G401 (cell line): ENCODE measurements at regions not wholly inside any gene's neighbourhood (a gene's known extent, or its start where the extent isn't known, plus 50 kb on each side); places are given as distances from the start of the nearest gene placed in this dataset.
A peak's percentile ranks its signal among the peaks of the same experiment; 100 is the strongest.
"Not testable (repeated sequence)": the region's sequence is repeated elsewhere in the genome, so short reads cannot be mapped to it uniquely, and the experiment has no call there.

Experiments
- DNase-seq: peaks from one replicate; pipeline ENCODE4 v3.0.0-alpha.2; 2015; ENCODE audit warnings: low spot score
- in situ Hi-C: cut with HindIII; loops from 2 replicates; pipeline ENCODE4 v1.10.0; 2016; ENCODE audit warnings: low sequenced_read_pairs, mixed read lengths

DNA sequence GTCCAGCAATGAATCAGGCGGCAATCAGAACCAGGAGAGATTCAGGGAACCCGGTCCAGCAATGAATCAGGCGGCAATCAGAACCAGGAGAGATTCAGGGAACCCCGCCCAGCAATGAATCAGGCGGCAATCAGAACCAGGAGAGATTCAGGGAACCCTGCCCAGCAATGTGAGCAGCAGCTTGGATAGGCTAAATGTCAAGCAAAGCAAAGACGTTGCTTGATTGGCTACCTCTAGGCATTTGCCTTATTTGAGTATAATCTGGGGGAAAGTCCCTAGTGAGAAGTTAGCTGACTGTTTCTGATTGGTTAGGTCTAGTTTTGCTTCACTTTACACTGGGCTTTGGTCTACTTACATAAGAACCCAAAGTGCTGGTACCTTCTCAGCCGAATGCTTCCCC, 1212.2 kb upstream of the TENM3 start:
- DNase-seq, result no peak
- in situ Hi-C loops, result no loop called here

DNA sequence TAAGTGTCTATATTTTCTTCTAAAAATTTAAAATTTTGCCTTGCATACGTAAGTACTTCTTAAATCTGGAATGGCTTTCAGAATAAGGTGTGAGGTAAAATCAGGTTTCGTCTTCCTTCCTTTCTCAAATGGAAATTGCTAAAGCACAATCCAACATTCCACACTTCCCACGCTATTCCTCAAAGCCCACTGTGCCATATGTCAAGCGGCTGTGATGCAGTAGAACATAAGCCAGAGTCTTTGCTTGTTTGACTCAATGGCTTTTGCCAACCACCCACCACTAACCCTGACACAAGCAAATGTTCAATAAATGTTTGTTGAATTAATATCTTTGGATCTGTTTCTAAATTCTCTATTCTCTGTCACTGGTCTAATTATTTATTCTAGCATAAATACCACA, 1199.7 kb upstream of the TENM3 start:
- DNase-seq, result no peak
- in situ Hi-C loops, result no loop called here

DNA sequence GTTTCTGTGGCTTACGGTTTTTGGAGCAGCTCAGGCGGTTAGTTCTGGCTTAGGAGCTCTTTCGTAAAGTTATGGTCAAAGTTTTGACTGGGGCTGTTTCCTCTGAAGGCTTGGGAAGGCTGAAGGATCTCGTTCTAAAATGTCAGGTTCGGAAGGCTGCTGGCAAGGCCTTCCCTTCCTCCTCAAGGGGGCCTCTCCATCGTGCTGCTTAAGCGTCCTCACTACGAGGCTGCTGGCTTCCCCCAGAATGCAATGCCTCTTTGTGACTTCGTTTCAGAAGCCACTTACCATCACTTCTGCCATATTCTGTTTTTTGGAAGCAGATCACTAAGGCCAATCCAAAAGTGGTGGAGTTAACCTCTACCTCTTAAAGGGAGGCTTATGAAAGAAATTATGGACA, 1196.4 kb upstream of the TENM3 start:
- in situ Hi-C loops, result no loop called here
- no peak for DNase-seq

DNA sequence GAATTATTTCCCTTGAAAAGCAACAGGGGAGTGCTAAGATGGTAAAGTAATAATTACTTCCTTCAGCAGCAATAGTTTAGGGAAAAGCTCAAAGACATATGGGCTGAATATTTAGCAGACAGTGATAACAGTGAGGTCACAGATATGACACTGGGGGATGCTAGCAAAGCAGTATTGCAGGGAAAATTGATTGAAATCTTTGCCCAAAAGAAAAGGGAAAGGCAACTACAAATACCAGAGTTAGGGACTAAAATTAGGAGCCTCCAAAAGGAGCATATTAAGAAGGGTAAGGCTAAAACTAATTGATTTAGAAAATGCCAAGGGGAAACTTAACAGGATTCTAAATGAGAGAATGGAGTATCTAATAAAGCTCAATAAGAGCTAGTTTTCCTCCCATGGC, 1191.3 kb upstream of the TENM3 start:
- DNase-seq, result no peak
- in situ Hi-C loops, result no loop called here

DNA sequence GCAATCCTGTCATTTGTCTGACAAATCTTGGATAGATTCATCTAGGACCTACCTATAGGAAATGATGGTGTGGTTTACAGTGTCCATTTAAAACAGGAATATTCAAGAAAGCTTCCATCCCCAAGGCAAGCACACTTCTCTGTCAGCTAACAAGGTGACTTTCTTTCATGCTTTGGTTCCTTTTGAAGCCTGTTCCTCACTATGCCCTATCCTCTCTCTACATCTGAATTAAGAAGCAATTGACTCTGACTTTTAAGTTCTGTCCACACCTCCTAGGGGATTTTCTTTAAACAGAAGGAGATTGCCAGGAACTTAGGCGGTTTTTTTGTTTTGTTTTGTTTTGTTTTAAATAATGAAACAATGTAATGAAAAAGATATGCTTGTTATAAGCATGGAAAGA, 1181.4 kb upstream of the TENM3 start:
- DNase-seq, result no peak
- in situ Hi-C loops, result no loop called here

DNA sequence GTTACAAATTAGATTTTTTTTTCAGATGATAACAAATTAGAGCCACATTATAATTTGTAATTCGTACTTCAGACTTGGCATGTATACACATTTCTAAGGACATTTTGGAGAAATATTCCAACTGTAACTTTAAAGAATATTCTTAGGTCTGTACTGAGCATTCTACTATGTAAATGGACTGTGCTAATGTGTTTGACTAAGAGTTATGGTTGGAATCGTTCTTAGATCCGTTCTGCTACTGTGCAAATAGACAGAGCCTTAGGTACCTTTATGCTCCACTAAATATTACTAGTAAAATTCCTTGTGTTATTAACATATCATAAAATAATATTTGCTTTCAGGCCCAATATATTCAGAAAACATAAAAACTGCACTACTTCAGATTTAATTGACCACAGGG, 1180.0 kb upstream of the TENM3 start:
- in situ Hi-C loops, result no loop called here
- no peak for DNase-seq

DNA sequence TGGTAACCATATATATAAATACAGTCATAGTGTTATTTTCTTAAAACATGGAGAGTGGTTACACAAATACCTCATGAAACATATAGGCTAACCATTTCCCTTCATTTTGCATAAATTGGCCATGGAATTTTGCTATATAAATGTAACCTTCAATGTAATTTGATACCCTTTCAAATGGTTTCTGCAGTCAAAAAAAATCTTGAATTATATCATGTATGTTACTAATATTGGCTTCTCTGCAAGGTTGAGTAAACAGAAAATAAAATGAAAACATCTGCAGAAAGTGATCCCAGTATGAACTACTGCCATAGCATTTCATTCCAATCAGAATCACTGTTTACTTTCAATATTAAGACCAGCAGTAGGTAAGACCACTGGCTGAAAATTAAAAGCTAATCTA, 1165.9 kb upstream of the TENM3 start:
- no peak for DNase-seq
- in situ Hi-C loops, result no loop called here

DNA sequence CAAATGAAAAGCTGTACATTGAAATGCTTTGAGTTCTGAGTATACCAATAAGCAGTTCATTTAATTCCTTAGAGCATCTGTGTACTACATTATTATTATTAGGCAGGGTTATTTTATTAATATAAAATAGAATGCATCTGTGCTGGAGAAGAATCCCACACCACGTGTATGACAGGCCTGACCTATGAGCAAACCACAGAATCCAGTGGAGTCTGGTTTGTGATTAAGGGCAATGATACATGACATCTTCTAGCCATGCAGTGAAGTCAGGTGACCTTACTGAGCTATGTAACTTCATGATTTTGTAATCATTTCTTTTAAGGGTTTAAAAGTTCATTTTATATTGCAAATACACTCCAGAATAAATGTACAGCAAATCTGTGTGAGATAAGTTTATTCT, 1165.0 kb upstream of the TENM3 start:
- no peak for DNase-seq
- in situ Hi-C loops, result no loop called here

DNA sequence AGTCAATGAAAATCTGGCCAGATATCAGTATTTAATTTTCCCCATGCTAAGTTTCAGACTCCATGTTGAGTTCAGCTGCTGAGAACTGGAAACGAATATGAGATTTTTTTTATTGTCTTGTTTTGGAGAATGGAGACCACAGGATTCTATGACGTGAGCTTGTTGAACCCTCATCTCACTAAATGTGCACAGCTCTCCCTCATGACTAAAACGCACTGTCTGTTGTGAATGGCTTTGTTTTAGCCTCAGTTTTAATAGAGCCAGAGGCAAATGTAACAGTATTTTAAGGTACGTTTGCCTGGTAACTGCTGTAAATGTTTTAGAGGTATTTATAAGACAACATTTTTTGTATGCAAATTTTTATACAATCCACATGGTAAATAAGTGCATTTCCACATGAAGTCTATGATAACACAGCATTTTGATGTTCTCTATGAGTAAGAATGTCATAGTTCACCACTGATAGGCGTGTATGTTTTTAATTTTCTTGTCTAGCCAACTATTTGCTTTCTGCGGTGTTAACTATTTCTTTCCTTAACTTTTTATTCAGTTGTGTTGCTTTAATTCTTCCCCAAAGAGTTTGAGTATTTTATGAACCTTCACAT, 1159.3 kb upstream of the TENM3 start:
- no peak for DNase-seq
- in situ Hi-C loops, result no loop called here

DNA sequence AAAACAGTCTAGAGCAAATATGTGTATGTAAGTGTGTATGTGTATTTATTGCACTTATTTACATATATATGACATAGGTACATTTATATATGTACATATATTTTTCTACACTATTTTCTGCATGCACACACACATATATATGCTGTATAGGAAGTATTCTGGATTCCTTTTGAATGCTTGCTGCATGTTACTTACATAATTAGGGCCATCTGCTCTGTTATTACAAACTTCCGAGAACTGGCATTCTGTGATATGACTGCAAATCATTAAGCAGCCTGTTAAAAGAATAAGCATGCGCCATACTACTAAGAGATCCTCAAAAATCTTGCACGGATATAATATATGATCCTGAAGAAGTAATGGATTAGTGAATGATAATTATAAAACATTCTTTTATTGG, 1157.6 kb upstream of the TENM3 start:
- DNase-seq, result peak; percentile 23
- in situ Hi-C loops, result no loop called here

DNA sequence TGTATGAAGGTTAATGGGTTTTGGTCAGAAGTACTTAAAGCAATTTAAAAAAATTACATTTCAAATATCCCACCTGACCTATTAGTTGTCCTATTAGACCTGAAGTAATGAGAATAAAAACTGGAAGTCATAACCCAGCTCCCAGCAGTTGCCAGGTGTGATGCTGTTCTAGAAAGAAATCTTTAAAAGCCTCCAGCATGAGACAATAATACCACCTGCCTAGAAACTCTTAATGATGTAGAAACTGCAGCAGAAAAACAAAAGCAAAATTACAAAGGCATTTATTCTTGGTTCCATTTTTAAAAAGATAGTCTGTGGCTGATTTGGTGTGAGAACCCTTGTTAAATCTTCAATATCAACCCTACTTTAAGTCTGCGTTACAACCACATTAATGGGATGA, 1137.7 kb upstream of the TENM3 start:
- no peak for DNase-seq
- in situ Hi-C loops, result no loop called here

DNA sequence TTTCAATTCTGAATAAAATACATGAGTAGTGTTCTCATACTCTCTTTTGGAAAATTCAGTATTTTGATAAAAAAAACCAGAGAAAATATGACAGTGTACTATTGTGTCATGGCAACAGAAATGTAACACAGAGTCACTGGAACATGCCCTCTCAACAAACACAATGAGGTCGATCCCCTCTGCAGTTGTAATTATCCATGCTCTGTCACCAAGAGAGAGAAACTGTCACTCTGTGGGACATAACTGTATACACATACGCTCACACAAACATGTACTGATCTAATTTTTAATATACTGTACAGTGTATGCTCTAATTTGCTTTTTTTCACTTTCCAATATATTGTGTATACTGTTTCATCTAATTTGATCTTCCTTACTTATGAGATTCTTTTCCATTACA, 1136.8 kb upstream of the TENM3 start:
- in situ Hi-C loops, result no loop called here
- DNase-seq, result no peak

DNA sequence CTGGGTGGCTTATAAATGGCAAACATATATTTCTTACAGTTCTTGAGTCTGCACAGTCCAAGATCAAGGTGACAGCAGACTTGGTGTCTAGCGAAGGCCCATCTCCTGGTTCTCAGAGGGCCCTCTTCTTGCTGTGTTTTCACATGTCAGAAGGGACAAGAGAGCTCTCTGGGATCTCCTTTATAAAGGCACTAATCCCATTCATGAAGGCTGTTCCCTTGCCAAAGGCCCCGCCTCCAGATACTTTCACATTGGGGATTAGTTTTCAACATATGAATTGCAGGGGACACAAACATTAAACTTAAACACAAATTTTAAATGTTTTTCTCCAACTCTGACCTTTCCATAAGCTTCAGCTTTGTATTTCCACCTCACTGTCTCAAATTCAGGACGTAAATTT, 1135.0 kb upstream of the TENM3 start:
- in situ Hi-C loops, result no loop called here
- no peak for DNase-seq

DNA sequence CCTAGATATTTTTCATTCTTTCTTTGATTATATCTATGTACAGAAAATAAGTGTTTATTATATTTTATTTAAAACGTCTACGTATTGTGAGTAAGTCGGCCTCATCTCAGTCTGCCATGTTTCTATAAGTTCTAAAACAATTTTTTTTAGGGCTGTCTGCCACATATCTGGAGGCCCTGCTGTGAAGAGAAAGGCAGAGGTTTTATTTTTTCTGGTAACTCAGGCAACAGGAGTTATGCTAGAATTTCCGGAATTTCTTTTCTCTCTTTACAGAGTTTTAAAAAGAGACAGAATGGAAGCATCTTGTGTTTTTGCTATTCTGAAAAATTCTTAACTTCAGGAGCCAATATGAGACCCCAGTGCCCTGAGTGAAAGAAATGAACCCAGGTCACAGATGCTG, 1124.0 kb upstream of the TENM3 start:
- in situ Hi-C loops, result no loop called here
- DNase-seq, result no peak

DNA sequence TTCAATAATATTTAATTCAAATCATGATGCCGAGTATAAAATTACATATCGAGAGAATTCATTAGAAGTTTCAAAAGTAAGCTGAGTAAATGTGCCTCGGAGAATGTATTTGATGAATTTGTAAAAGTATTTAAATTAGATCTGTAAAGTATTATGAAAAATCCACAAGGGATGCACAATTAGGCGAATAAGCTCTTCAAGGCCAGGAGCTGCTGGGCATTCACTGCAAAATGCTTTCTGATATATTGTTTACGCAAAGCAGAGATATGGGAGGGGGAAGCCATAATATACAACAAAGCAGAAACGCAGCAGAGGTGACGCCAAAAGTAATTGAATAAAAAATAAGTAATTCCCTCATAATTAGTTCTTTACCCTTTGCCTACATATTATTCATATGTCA, 1121.5 kb upstream of the TENM3 start:
- in situ Hi-C loops, result no loop called here

DNA sequence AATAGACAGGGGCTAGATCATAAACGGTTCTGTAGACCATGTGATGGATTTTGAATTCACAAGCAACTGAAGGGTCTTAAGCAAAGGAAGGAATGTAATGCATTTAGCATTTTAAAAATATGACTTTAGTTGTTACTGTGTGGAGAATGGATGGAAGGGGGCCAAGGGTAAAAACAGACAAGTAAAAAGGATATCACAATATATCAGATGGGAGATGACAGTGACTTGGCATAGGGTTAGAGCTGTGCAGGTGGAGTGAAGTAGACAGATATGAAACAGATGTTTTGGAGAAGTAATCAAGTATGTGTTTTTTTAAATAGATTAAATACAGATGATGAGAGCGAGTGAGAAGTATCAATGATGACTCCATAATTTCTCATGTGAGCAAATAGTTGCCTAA, 1116.0 kb upstream of the TENM3 start:
- no peak for DNase-seq
- in situ Hi-C loops, result no loop called here

More for the DNA sequence above, 1121.5 kb upstream of the TENM3 start:
- no peak for DNase-seq

DNA sequence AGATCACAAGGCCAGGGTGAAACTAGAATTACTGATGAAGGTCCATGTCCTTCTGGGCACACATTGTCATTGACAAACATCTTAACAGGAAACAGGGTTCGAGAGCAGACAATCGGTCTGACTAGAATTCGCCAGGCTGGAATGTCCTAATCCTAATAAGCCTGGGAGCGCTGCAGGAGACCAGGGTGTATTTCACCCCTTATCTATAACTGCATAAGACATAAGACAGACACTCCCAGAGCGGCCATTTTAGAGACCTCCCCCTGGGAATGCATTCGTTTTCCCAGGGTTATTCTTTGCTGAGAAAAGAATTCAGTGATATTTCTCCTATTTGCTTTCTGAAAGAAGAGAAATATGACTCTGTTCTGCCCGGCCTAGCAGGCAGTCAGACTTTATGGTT, 1112.9 kb upstream of the TENM3 start:
- DNase-seq, in situ Hi-C loops: not testable (repeated sequence)

DNA sequence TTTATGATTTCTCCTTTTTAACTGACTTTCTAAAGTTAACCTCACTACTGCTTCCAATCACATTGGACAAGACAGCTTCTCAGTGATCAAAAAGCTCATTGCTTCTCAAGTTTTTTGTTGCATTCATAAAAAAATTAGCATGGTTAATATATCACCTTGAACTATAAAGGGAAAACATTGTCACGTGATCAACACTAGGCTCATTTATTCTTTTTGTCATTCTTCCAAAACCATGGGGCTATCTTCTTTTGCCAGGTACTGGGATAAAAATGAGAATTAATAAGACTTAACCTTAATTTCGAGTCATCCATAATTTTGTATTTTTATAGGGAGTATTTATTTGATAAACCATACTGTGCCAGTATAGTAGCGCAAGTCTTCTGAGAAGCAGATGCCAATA, 1105.9 kb upstream of the TENM3 start:
- in situ Hi-C loops, result no loop called here
- DNase-seq, result no peak

DNA sequence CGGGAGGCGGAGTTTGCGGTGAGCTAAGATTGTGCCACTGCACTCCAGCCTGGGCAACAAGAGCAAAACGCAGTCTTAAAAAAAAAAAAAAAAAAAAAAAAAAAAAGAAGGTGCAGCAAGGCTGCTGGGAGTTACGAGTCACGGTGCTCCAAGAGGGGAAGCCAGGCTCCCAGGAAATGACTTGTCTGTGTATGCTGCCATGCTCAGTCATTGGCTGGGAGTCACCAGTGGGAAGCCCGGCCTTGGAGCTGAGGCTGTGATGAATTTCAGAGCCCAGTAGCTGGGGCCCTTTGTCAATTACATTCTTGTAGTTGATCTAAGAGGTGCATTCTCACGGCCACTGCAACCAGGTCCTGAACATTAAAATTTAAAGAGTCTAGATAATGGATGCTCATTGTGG, 1105.1 kb upstream of the TENM3 start:
- in situ Hi-C loops, result no loop called here

DNA sequence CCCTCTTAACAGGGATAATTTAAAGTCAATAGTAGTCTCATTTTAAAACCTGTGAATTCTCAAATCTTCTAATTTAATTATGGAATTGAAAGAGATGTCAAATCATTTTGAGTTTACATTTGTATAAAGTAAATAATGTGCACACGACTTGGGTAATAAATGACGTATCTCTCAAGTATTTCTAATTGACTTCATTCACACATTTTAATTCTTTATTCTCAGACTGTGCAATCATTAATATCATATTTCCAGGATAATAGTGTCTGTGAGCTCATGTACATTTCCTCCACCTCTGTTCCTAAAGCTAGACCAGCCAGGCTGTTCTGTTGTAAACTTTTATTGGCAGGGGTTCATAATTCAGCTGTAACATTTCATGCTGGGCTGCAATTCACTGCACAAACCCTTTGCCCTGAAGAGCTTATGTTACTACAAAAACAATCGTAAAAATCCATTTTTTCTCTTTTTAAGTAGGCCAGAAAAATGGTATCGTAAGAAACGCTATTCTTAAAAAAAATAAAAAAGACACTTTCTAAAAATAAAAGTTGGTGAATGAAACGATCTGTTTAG, 1103.1 kb upstream of the TENM3 start:
- in situ Hi-C loops, result no loop called here
- DNase-seq, result no peak

More for the DNA sequence above, 1105.1 kb upstream of the TENM3 start:
- no peak for DNase-seq

DNA sequence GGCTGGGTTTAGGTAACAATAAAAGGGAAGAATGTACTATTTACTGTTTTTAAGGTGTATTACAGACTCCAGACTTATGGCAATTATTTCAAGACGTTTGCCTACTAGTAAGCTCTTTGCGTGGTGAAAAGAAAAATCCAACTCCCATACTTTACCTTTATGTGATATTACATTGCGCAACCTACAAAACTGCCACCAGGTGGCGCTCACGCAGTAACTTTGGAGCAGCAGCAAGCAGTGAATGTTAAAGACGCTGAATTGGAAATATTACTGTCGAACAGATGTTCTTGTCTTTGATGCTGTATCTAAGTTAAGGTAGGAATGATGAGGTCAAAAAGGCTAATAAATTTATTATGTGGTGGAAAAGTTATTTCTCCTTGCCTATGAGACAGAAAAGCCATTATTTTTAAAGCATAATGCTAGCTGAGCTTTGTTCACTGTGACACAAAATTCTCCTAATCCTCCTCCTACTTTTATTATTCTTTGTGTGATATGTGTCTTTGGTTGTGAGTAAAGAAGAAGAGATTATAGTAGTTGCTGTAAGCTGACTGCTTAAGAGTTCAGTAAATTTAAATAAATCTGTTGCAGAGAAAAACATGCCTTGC, 1099.8 kb upstream of the TENM3 start:
- DNase-seq, result peak; percentile 86
- in situ Hi-C loops, result no loop called here
